Calu3 (cell line): ENCODE measurements at regions not wholly inside any gene's neighbourhood (a gene's known extent, or its start where the extent isn't known, plus 50 kb on each side); places are given as distances from the start of the nearest gene placed in this dataset.

ENCODE experiments used
- BruUV-seq: library from RNA; stranded (reverse); fragments of 400-500 nt; replicated peaks from 2 replicates; lab custom pipeline; 2021; lab: Mats Ljungman, UMichigan
- CTCF ChIA-PET: fragments of 300-600 bp; sonication (Branson Sonifier 250); formaldehyde crosslinking; loops from one replicate; lab custom pipeline; 2022; ENCODE audit warnings: antibody characterized with exemption; lab: Charles Lee
- DNase-seq: peaks from one replicate; pipeline ENCODE4 v3.0.0; 2022
- H3K27ac Mint-ChIP-seq: one replicate; pipeline ENCODE4 v1.8.0; 2022; ENCODE audit warnings: mixed read lengths; ENCODE audit not compliant: unreplicated experiment
- H3K27me3 Mint-ChIP-seq: one replicate; pipeline ENCODE4 v1.8.0; 2022; ENCODE audit warnings: mixed read lengths; ENCODE audit not compliant: unreplicated experiment
- H3K36me3 Mint-ChIP-seq: one replicate; pipeline ENCODE4 v1.8.0; 2022; ENCODE audit warnings: mild to moderate bottlenecking, moderate library complexity, mixed read lengths; ENCODE audit not compliant: insufficient read depth, unreplicated experiment
- H3K4me1 Mint-ChIP-seq: one replicate; pipeline ENCODE4 v1.8.0; 2022; ENCODE audit warnings: mild to moderate bottlenecking, low read depth, mixed read lengths; ENCODE audit not compliant: unreplicated experiment
- H3K4me3 Mint-ChIP-seq: one replicate; pipeline ENCODE4 v1.8.0; 2022; ENCODE audit warnings: mild to moderate bottlenecking, low read depth, moderate library complexity, mixed read lengths; ENCODE audit not compliant: unreplicated experiment
- H3K9me3 Mint-ChIP-seq: one replicate; pipeline ENCODE4 v1.8.0; 2022; ENCODE audit warnings: low read depth, mixed read lengths; ENCODE audit not compliant: unreplicated experiment
- intact Hi-C: fragments of 100-400 bp; cut with micrococcal nuclease; formaldehyde crosslinking; loops from one replicate; pipeline ENCODE4 v1.10.0; 2022; ENCODE audit not compliant: unreplicated experiment
- TF ChIP-seq, protein P1 (sequence below): fragments of 200-600 bp; IDR thresholded peaks from one replicate; pipeline ENCODE4 v1.8.0; 2022; ENCODE audit warnings: antibody characterized with exemption; ENCODE audit not compliant: unreplicated experiment

- no peaks in the 10 kb centered on the region for H3K4me1 Mint-ChIP-seq
- no TSS peak for BruUV-seq
- H3K27me3 Mint-ChIP-seq: peaks cover 54% of the 10 kb centered on the region
- TF ChIP-seq, protein P1, sequence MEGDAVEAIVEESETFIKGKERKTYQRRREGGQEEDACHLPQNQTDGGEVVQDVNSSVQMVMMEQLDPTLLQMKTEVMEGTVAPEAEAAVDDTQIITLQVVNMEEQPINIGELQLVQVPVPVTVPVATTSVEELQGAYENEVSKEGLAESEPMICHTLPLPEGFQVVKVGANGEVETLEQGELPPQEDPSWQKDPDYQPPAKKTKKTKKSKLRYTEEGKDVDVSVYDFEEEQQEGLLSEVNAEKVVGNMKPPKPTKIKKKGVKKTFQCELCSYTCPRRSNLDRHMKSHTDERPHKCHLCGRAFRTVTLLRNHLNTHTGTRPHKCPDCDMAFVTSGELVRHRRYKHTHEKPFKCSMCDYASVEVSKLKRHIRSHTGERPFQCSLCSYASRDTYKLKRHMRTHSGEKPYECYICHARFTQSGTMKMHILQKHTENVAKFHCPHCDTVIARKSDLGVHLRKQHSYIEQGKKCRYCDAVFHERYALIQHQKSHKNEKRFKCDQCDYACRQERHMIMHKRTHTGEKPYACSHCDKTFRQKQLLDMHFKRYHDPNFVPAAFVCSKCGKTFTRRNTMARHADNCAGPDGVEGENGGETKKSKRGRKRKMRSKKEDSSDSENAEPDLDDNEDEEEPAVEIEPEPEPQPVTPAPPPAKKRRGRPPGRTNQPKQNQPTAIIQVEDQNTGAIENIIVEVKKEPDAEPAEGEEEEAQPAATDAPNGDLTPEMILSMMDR: no peak
- no peak overlapping the region for H3K27ac Mint-ChIP-seq
- no peaks in the 10 kb centered on the region for H3K9me3 Mint-ChIP-seq
- no peaks in the 10 kb centered on the region for H3K36me3 Mint-ChIP-seq
- intact Hi-C loops: no loop called here
- CTCF ChIA-PET: interaction anchor here (0.6 kb wide), 1 partner anchor 466 kb away, joined by 3 read pairs; no protein-coding TSS in a partner anchor
- no peak overlapping the region for H3K4me3 Mint-ChIP-seq
- no peak for DNase-seq
Measured at GRCh38 chr9:113781381-113781780, 94.7 kb upstream of the ZNF618 start.

GRCh38 chr9:113781896-113782295 is 94.2 kb upstream of the ZNF618 start:
- TF ChIP-seq, protein P1: no peak
- DNase-seq: no peak
- Mint-ChIP-seq H3K4me1 (no peaks in the 10 kb centered on the region), H3K27ac (no peak overlapping the region), H3K9me3 (no peaks in the 10 kb centered on the region), H3K27me3 (peaks cover 60% of the 10 kb centered on the region), H3K36me3 (no peaks in the 10 kb centered on the region), H3K4me3 (no peak overlapping the region)
- BruUV-seq: no TSS peak
- intact Hi-C loops: no loop called here
- CTCF ChIA-PET: interaction anchor here (0.6 kb wide), 1 partner anchor 466 kb away, joined by 3 read pairs; no protein-coding TSS in a partner anchor

GRCh38 chr9:113783475-113783874 is 92.6 kb upstream of the ZNF618 start:
- no peak for DNase-seq
- CTCF ChIA-PET: no interaction called here
- Mint-ChIP-seq H3K9me3 (no peaks in the 10 kb centered on the region), H3K27me3 (peaks cover 69% of the 10 kb centered on the region), H3K27ac (no peak overlapping the region), H3K4me3 (no peak overlapping the region), H3K36me3 (no peaks in the 10 kb centered on the region), H3K4me1 (no peaks in the 10 kb centered on the region)
- TF ChIP-seq, protein P1: no peak
- intact Hi-C loops: no loop called here
- BruUV-seq: no TSS peak

DNA sequence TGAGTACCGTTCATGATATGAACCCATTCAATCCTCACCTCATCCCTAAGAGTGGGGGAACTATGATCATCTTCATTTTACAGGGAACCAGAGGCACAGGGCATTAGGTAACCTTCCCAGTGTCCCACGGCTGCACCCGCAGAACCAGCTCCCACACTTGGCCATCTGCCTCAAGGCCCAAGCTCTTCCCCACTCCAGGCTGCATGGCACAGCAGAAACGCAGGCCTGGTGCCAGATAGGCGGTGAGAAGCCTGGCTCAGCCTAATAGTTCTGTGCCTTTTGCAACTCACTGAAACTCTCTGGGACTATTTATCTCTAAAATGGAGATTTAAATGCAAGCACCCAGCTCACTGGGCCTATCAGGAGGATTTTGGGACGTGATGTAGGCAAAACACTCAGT is 90.8 kb upstream of the ZNF618 start:
- TF ChIP-seq, protein P1: no peak
- no peak for DNase-seq
- H3K27me3 Mint-ChIP-seq: peaks cover 86% of the 10 kb centered on the region
- no peaks in the 10 kb centered on the region for H3K4me1 Mint-ChIP-seq
- intact Hi-C loops: no loop called here
- BruUV-seq: no TSS peak
- no peaks in the 10 kb centered on the region for H3K9me3 Mint-ChIP-seq
- no peak overlapping the region for H3K4me3 Mint-ChIP-seq
- H3K27ac Mint-ChIP-seq: no peak overlapping the region
- H3K36me3 Mint-ChIP-seq: no peaks in the 10 kb centered on the region
- CTCF ChIA-PET: no interaction called here
